HG03342 (cell line): ENCODE measurements at regions not wholly inside any gene's neighbourhood (a gene's known extent, or its start where the extent isn't known, plus 50 kb on each side); places are given as distances from the start of the nearest gene placed in this dataset.

Experiments used
- ATAC-seq: cut with Tn5 transposase; IDR thresholded peaks from one replicate; pipeline ENCODE4 v1.9.1; 2021; ENCODE audit warnings: mild to moderate bottlenecking, moderate library complexity; ENCODE audit not compliant: unreplicated experiment

DNA sequence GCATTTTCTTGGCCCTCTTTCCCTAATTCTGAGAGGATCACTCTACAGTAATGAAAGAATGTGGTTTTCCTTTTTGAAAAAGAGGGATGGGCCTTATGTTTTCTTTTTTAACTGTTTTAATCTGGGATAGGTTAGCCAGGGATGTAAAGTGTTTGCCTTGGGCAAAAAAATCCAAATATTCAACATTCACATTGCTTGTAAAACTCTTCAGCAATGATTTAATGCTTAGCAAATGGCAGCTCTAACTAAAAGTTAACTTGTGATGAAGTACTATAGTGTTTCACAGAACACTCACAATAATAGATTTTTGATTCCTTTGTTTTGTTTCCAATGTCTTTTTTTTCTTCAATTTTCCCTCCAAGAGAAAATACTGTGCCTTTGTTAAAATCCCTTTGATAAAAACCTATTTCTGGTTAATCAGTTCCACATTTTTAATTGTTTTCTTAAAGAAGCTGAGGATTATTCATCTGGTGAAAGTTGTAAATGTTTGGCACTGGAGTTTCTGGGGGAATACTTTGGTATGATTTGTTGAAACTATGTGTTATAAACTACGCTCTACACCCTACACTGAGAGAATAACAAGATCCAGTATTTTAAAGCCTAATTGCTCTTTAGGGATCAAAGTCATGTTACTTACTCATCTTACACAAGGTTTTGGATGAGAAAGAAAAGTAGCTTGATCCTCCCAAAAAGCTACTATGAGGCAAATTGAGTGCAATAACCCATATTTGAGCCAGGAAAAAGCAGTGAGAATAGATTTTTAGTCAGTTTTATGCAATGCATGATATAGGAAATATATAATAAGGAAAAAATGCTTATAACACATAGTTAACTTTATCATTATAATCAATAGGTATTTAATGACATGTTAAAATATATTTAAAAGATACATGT is 335.8 kb downstream of the EPHA7 start:
- ATAC-seq, result no peak

DNA sequence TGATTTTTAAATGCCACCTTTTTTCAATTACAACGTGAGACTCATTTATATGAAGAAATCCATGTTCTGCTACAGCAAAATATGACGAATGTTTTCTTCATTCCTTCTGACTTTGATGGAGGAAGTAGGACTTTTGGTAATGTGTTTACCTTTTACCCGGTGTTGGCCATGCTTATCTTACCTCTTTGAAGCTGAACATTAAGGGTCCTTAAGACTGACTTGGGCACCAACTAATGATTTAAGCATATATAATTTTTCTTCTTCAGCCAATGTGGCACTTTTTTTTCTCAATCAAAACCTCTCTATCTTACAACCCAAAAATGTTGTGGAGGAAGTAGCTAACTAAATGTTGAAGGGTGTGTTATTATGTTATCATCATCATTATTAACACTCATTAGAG is 337.5 kb downstream of the EPHA7 start:
- no peak for ATAC-seq

DNA sequence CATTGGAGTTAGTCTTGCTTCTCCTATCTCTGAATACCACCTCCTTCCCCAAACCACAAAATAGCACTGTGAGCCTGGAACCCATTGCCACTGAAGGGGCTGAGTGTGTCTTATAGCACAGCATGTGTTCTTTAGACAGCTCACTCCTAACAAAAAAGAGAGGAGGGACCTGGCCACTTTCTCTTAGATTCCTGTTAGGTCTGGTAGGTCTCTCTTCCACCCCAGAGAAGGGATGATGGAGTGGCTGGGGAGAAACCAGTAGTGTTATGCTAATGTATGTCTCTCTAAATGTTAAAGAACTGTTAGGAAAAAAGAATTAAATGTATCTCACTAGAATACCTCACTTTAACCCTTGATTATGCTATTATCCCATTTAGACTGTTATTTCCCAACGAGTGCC is 340.3 kb downstream of the EPHA7 start:
- ATAC-seq, result no peak

DNA sequence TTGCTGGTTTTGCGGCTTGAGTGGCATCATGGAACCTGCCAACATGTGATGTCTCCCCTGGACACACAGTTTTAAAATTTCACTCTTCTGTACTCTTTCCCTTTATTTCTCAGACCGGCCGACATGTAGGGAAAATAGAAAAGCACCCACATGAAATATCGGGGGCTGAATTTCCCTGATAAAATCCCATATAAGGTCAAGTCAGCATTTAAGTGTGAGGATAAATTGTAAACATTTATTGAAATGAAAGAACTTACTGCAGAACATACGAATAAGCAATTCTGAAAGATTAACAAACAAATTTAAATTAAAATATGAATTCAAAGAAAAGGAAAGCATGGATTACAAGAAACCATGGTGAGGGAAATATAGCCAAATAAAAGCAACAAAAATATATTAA is 345.5 kb downstream of the EPHA7 start:
- no peak for ATAC-seq

DNA sequence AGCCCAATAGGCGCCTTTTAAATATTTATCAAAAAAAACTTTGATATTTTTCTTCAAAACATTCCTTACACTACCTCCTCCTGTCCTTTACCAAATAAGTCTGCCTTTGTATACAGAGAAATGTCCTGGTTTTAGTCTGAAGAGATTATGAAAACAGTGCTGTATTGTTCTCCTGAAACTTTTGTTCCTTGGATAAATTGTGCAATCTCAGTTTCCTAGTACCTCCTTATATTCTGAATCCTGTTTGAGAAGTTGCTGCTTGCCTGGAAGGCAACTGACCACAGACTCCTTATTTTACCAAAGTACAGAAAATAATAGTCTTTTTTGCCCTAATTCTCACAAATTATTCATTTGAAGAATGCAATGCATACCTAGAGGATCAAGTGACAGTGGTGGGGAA is 349.5 kb downstream of the EPHA7 start:
- no peak for ATAC-seq

DNA sequence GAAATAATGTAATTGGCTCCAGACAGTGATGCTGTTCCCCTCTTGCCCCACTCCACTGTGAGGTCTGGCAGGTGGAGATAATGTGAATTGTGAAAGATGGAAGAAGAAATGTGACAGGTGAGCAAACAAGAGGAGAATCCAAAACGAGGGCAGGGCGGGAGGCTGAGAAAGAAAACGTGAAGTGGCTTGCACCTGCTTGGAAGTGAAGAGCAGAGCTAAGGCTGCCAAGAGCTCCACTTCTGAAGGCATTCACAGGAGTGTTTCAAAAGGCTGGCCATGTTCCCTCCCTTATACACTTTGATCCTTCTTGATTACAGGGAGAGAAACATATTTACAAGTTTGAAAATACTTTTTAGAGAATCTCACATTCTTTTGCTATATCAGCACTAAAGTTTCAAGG is 359.4 kb downstream of the EPHA7 start:
- no peak for ATAC-seq

DNA sequence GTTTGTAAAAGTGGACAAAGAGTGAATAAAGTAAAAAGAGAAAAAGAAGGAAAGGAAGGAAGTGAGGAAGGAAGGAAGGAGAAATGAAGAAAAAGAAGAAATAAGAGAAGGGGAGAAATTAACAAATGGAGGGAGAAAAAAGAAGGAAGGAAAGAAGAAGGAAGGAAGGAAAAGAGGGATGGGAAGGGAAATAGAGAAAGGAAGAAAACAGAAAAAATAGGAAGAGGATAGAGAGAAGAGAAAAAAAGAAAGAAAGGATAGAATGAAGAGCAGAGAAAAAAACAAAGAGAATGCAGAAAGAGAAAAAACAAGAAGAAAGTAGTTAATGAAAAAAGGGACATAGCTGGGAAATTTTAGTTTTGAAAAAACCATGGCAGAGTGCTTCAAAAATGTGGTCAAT is 361.8 kb downstream of the EPHA7 start:
- ATAC-seq, result no peak

DNA sequence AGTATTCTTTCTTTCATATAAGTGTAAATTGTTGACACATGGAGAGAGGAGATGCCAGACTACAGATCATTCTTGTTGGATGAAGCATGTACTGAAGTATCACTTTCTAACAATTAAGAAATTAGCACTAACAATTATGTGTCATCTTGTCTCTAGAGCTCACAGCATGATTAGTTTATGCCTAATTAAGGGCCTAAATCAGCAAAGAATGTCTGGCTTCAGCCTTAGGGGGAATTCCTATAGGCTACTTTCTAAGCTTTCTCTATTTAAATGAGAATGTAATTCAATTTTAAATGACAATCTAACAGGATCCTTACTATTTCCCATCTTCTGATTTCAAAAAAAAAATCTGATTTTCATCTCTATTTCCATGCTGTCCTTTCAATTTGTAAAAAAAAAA is 371.0 kb downstream of the EPHA7 start:
- ATAC-seq, result no peak

DNA sequence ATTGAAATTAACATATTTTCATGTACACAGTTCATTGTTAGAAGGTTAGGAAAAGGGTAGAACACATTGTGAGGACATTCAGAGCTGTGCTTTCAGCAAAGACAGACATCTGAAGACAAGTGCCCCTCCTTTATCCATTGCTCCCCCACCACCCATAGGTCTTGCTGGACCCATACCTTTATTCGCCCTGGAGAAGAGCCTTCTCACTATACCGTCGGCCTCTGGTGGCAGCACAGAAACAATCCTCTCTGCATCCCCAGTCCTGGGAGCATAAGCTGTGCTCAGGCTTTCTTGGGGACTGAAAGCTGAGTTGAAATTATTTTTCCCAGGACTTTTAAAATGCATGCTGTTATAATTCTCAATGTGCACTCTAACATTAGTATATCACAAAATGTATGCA is 372.3 kb downstream of the EPHA7 start:
- no peak for ATAC-seq

DNA sequence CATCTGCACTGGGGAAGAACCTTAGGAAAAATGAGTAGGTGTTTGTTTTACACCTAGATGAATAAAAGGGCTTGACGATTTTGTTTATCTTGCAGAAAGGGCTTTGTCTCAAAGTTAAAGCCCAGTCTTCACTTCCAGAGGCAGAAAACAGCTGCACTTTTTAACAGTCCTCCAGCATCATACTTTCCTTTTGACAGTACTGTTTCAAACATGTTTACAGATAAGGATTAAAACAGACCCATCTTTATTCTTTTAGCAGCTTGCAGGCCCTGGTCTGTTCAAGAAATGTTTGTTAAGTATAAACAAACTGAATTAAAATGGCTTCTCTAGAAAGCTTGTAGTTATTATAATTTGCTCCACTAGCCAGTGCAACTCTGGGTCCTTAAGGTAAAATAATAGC is 374.2 kb downstream of the EPHA7 start:
- ATAC-seq, result no peak

DNA sequence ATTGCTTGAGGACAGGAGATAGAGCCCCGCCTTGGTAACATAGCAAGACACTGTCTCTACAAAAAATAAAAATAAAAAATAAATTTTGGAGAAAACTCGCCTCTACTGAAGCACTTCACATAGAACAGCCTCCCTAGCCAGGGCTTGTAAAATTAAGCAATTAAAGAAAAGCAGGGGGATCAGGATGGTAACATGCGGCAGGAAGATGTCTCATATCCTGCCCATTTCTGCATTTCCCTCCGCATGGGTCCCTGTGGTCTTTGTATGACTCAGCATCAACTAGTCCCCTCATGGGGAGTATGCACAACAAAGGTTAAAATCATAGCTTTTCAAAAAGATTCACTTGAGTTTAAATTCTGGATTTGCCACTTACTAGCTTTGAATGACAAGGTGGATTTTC is 379.0 kb downstream of the EPHA7 start:
- ATAC-seq, result no peak

DNA sequence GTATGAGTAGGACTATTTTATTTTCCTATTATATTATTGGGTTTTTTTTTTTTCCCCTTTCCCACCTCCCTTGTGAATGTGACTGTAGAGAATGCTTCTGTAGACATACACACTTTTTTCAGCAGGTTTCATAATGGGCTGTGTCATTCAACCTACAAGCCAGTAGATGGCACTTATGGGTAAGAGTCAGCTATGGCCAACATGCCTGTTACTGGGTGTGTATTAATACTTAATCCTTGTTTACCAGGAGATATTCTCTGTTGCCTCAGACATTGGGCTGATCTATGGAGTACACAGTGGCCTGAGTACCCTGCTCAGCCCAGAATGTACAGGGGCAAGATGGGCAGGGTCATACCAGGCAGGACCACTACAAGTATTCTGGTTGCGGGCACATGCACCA is 382.5 kb downstream of the EPHA7 start:
- no peak for ATAC-seq

DNA sequence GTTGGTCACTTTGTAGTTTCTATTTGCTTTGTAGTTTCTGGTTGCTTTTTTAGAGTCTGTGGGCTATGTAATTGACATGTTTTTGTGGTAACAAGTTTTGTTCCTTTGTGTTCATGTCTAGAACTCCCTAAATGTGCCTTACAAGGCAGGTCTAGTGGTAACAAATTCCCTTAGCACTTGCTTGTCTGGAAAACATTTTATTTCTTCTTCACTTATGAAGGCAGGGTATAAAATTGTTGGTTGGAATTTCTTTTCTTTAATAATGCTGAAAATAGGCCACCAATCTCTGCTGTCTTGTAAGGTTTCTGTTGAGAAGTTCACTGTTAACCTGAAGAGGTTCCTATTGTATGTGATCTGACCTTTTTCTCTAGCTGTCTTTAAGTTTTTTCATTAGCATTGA is 383.6 kb downstream of the EPHA7 start:
- no peak for ATAC-seq

DNA sequence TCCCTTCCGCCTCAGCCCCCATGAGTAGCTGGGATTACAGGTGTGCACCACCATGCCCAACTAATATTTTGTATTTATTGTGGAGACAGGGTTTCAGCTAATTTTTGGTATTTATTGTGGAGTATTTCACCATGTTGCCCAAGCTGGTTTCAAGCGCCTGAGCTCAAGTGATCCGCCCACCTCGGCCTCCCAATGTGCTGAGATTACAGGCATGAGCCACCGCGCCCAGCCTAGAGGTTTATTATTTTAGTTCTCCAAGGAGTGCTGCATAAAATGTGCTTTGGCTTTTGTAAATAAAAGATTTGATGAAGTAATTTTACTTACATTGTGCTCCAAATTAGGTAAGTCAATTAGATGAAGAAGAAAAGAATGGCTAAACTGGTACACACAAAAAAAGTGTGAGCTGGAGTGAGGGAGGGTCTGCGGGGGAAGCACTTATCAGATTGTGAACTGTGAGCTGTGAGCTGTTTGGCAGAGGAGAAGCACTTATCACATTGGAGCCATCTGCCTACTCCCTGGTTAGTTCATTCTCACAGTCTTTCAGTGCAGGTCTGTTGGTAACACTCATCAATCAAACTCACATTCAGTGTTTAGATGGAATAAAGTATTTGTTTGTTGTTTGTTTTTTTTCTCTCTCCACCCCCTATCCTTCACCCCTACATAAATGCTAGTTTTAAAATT is 398.0 kb downstream of the EPHA7 start:
- ATAC-seq, result no peak

DNA sequence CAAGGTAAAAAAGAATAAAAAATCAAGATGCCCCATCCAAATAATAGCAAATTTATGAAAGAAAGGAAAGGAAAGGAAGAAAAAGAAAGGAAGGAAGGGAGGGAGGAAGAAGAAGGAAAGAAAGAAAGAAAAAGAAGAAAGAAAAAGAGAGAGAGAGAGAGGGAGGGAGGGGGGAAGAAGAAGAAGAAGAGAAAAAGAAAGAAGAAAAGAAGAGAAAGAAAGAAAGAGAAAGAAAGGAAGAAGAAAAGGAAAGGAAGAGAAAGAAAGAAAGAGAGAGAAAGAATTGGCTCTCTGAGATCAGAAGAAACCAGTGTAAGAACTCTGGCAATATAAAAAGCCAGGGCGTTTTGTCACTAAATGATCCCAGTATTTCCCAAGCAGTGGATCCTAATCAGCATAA is 401.7 kb downstream of the EPHA7 start:
- no peak for ATAC-seq

DNA sequence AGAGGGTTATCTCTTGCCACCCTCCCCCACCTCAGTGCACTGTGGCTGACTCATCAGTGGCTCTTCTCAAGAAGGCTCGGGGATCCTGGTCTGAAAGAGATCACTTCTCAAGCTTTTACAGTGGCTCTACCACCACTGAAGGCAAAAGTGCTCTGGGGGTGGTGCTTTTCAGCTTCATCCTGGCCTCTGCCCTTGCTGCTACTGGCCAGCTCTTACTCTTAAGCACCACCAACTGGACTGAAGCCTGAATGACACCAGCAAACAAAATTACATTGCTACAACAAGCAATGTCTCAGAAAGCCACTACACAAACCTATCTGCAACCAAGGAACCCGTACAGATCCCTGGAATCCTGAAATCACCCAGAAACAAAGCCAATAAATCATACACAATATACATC is 402.1 kb downstream of the EPHA7 start:
- no peak for ATAC-seq

DNA sequence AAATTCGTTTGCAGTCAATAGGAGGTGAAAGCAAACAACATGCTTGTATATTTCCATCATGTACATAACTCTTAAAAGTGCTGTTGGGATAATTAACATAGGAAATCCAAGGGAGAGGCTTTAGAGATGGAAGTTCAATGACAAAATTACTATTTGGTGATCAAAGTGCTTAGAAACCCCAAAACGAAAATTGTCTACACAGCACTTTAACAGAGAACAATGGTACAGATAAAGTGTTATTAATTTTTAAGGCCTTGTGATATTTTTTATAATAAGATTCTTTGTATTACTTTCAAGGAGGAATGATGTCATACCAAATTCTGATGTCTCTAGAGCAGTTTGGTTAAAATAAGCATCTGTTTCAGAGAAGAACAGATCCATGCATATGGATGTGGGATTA is 406.3 kb downstream of the EPHA7 start:
- no peak for ATAC-seq

DNA sequence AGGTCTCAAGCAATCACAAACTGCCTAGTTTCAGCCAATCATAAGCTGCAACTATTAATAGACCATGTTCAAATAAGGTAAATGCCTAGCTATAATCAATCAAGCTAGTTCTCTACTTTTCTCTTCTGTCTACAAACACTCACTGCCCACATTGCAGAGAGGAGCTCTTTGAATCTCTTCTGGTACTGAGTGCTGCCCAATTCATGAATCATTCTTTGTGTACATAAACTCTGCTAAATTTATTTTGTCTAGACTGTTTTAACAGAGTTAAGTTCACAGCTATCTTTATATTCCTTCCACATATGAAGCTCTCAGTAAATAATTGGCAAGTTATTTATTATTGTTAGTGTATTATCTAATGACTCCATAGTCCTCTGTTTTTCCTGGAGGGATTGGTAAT is 411.0 kb downstream of the EPHA7 start:
- ATAC-seq, result no peak

DNA sequence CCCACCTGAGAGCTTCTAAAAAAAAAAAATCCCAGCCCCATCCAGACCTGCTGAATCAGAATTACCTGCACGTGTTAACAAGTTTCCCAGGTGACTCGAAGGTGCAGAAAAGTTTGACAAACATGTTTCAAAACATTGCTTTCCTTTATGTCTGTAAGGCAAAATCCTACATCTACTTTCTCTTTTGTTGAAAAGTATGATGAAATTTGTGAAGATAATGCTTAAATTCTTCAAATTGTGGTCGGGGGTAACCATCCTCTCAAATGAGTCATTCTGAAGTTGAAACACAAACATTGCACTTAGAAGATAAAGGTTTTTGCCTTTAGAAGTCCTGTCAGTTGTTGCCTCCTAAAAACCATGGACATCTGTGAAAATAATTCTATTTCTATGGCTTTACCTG is 429.7 kb downstream of the EPHA7 start:
- ATAC-seq, result no peak

DNA sequence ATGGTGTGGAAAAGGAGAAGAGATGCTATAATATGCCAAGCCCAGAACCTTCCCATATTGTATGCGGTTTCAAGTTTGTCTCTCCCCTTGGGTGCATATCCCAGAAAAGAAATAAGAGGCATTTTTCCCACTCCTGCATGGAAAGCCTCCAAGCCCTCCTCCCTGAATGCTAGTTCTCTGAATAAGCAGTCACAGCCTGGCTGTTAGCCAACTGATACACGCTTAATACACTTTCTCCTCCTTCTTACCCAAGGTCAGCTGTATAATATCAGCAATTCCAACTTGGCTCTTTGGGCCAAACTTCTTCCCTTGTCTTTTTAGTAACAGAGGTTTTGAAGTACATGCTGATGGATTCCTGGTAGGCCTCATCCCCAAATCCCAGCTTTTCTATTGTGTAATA is 440.1 kb downstream of the EPHA7 start:
- ATAC-seq, result no peak

DNA sequence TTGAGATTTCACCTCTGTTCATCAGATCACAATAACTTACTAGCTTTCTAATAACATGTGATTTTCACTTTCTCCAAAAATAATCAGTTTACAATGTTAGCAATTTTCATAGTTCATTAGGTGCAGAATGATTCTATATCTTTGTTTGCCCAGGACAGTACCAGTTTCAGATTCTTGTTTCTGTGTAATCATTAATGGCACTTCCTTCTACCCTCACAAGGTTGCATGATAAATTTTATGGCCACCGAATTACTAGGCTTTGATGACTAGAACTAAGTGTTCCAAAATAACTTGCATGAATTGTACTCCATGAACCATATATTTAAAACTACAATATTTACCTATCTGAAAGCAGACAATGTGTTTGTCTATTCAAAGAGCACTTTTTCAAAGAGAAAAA is 442.3 kb downstream of the EPHA7 start:
- no peak for ATAC-seq

DNA sequence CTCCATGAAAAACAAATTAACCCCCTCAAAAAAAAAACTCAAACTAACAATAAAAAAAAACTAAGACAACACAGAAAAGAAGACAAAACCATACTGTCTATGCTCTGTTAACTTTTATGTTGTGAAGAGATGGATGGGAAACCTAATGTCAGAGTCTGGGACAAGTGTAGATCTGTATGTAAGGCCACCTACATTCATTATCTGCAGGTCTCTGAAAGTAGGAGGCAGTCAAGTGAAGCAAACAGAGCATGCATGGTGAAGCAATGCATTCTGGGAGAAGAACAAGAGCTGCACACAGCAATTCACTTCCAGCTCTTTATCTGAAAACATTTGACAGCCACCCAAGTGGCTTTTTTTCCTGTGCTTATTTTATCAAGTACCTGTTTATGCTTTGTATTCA is 452.0 kb downstream of the EPHA7 start:
- no peak for ATAC-seq

DNA sequence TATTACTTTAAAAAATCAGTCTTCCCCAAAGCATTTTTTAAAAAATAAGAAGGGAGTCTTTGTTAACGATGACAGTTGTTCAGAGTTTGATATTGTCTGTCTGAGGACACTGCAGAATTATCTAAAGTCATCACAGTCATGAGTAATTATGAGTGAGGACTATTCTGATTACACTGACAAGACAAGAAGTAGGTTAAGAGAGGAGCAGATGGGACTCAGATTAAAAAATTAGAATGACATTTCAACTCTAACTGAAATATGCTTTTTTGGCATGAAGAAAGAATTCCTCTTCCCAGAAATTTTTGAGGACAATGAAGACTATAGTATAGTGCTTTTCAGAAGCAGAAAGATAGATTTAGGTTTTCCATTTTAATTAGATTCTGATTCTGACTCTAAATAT is 456.5 kb downstream of the EPHA7 start:
- no peak for ATAC-seq
